ENCODE measurements at regions not wholly inside any gene's neighbourhood (a gene's known extent, or its start where the extent isn't known, plus 50 kb on each side); places are given as distances from the start of the nearest gene placed in this dataset.

DNA sequence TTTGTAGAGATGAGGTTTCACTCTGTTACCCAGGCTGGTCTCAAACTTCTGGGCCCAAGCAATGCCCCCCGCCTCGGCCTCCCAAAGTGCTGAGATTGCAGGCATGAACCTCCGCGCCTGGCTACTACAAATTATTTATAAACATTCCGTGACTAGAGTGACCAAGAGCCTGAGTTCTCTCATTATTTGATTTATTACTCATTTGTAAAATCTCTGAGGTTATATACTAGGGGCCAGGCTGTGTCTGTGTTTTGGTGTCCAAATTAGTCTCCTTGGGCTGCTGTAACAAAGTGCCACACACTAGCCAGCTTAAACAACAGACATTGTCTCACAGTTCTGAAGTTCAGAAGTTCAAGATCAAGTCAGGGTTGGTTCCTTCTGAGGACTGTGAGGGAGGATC is 70.8 kb upstream of the ELAC2 start:
- Mint-ChIP-seq H3K9me3 (no peaks in the 10 kb centered on the region), H3K27me3 (peaks cover 5 to 17% of the 10 kb centered on the region in 2 donors), H3K4me3 (no peak overlapping the region), H3K27ac (no peak overlapping the region), H3K4me1 (peaks cover 0 to 7% (median 5%) of the 10 kb centered on the region in 3 donors), H3K36me3 (no peaks in the 10 kb centered on the region)
- DNase-seq = no peak
- H3K27me3 ChIP-seq (ENCODE audit: insufficient read depth, low read length, poor library complexity, severe bottlenecking) = no peaks in the 10 kb centered on the region
- no peaks in the 10 kb centered on the region for H3K9me3 ChIP-seq (ENCODE audit: low read length)
- H3K4me1 ChIP-seq (ENCODE audit: insufficient read depth, low read length) = no peaks in the 10 kb centered on the region
- ChIA-PET POLR2A (no interaction called here), CTCF (no interaction called here)
- no peak overlapping the region for H3K4me3 ChIP-seq (ENCODE audit: low read length)
- H3K27ac ChIP-seq (ENCODE audit: low read depth, low read length) = no peak overlapping the region
- no peaks in the 10 kb centered on the region for H3K36me3 ChIP-seq (ENCODE audit: insufficient read depth, low read length)

DNA sequence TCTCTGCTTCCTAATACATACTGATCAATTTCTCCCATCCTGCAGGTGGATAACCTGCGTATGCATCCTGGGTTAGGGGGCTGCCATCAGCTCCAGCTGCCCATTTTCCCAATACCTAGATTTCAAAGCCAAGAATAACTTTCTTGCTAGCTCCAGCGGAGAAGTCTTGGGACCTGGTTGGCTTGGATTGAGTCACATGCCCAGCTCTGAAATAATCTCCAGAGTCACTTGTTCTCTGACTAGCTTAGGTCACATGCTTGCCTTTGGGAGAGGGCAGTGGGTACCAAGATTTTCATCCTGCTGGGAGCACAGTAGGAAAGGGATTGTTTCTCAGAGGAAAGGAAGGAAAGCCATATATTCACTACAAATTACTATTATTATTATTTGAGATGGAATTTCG is 70.0 kb upstream of the ELAC2 start:
- Histone ChIP-seq H3K9me3 (ENCODE audit: low read length) (no peaks in the 10 kb centered on the region), H3K36me3 (ENCODE audit: insufficient read depth, low read length) (no peaks in the 10 kb centered on the region), H3K27me3 (ENCODE audit: insufficient read depth, low read length, poor library complexity, severe bottlenecking) (no peaks in the 10 kb centered on the region), H3K27ac (ENCODE audit: low read depth, low read length) (no peak overlapping the region), H3K4me3 (ENCODE audit: low read length) (no peak overlapping the region), H3K4me1 (ENCODE audit: insufficient read depth, low read length) (no peaks in the 10 kb centered on the region)
- H3K36me3 Mint-ChIP-seq = no peaks in the 10 kb centered on the region
- peaks cover 0 to 7% (median 5%) of the 10 kb centered on the region in 3 donors for H3K4me1 Mint-ChIP-seq
- no peak overlapping the region for H3K27ac Mint-ChIP-seq
- H3K9me3 Mint-ChIP-seq = peaks cover 0 to 4% (median 0%) of the 10 kb centered on the region in 5 donors
- ChIA-PET CTCF (no interaction called here), POLR2A (no interaction called here)
- H3K27me3 Mint-ChIP-seq = peaks cover 5 to 22% of the 10 kb centered on the region in 2 donors
- H3K4me3 Mint-ChIP-seq = no peak overlapping the region
- no peak for DNase-seq

DNA sequence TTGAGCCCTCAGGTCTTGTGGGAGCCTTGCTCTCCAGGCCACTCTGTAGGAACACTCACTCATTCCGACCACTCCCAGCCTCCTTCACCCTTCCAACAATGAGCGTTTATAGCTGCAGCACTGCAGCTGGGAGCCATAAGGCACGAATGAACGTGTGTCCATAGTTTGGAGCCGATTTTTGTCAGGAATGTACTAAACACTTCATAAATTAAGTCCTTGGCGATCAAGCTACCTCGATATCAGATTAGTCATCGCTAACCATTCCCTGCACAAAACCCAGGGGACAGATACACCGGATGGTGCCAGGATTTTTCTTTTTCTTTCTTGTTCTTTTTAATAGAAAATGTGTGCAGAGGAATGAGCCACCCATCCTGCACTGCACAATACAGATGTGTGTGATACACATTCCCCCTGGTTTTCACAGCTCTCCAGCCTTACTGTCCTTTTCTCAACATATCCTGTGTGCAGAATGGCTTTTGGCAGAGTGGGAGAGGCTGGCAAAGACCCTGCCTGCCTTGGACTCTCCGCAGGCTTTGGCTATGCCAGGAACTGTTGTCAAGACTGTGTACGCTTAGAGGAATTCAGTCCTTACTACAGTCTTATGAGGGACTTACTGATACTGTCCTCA is 68.4 kb upstream of the ELAC2 start:
- Histone ChIP-seq H3K4me3 (ENCODE audit: low read length) (no peak overlapping the region), H3K27me3 (ENCODE audit: insufficient read depth, low read length, poor library complexity, severe bottlenecking) (no peaks in the 10 kb centered on the region), H3K36me3 (ENCODE audit: insufficient read depth, low read length) (no peaks in the 10 kb centered on the region), H3K4me1 (ENCODE audit: insufficient read depth, low read length) (no peaks in the 10 kb centered on the region), H3K27ac (ENCODE audit: low read depth, low read length) (no peak overlapping the region), H3K9me3 (ENCODE audit: low read length) (no peaks in the 10 kb centered on the region)
- H3K27me3 Mint-ChIP-seq = peaks cover 11 to 25% of the 10 kb centered on the region in 2 donors
- peaks cover 0 to 7% (median 5%) of the 10 kb centered on the region in 3 donors for H3K4me1 Mint-ChIP-seq
- POLR2A ChIA-PET = no interaction called here
- H3K36me3 Mint-ChIP-seq = no peaks in the 10 kb centered on the region
- CTCF ChIA-PET = no interaction called here
- no peak overlapping the region for H3K4me3 Mint-ChIP-seq
- peak overlapping the region in 1 of 8 donors; percentile 22 for H3K27ac Mint-ChIP-seq
- H3K9me3 Mint-ChIP-seq = peaks cover 0 to 10% (median 0%) of the 10 kb centered on the region in 5 donors
- DNase-seq = no peak

- H3K27ac Mint-ChIP-seq = peak overlapping the region in 1 of 8 donors; percentile 85
- ChIA-PET CTCF (no interaction called here), POLR2A (no interaction called here)
- H3K36me3 Mint-ChIP-seq = no peaks in the 10 kb centered on the region
- H3K9me3 Mint-ChIP-seq = peaks cover 0 to 11% (median 0%) of the 10 kb centered on the region in 5 donors
- H3K4me1 Mint-ChIP-seq = peaks cover 0 to 7% (median 5%) of the 10 kb centered on the region in 3 donors
- no peak overlapping the region for H3K4me3 Mint-ChIP-seq
- H3K27ac ChIP-seq (ENCODE audit: low read depth, low read length) = no peak overlapping the region
- peaks cover 10 to 25% of the 10 kb centered on the region in 2 donors for H3K27me3 Mint-ChIP-seq
- DNase-seq = no peak
- H3K4me3 ChIP-seq (ENCODE audit: low read length) = no peak overlapping the region
- H3K9me3 ChIP-seq (ENCODE audit: low read length) = no peaks in the 10 kb centered on the region
- H3K4me1 ChIP-seq (ENCODE audit: insufficient read depth, low read length) = no peaks in the 10 kb centered on the region
- no peaks in the 10 kb centered on the region for H3K36me3 ChIP-seq (ENCODE audit: insufficient read depth, low read length)
- H3K27me3 ChIP-seq (ENCODE audit: insufficient read depth, low read length, poor library complexity, severe bottlenecking) = no peaks in the 10 kb centered on the region
Measured at GRCh38 chr17:13085578-13085977, 67.8 kb upstream of the ELAC2 start.

DNA sequence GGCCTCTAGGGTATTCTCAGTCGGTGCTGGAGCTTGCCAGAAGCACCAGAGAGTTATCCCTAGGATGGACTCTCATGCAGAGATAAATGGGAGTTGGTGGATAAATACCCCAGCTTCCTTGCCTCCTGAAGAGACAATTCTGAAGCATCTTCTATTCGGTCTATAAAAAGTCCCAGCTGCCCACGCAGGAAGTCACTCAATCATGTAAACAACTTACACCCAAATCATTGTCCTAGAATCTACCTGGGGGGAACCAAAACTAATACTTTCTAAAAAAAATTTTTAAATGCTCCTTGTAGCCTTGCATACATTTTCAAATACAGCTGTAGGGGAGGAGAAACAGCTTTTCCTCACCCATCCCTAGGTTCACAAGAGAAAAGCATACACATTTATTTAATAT is 66.6 kb upstream of the ELAC2 start:
- peaks cover 0 to 11% (median 0%) of the 10 kb centered on the region in 5 donors for H3K9me3 Mint-ChIP-seq
- Histone ChIP-seq H3K4me3 (ENCODE audit: low read length) (no peak overlapping the region), H3K36me3 (ENCODE audit: insufficient read depth, low read length) (no peaks in the 10 kb centered on the region), H3K27me3 (ENCODE audit: insufficient read depth, low read length, poor library complexity, severe bottlenecking) (no peaks in the 10 kb centered on the region), H3K27ac (ENCODE audit: low read depth, low read length) (no peak overlapping the region), H3K4me1 (ENCODE audit: insufficient read depth, low read length) (no peaks in the 10 kb centered on the region), H3K9me3 (ENCODE audit: low read length) (no peaks in the 10 kb centered on the region)
- DNase-seq = no peak
- H3K4me1 Mint-ChIP-seq = peaks cover 0 to 7% (median 5%) of the 10 kb centered on the region in 3 donors
- ChIA-PET CTCF (no interaction called here), POLR2A (no interaction called here)
- H3K27me3 Mint-ChIP-seq = peaks cover 10 to 25% of the 10 kb centered on the region in 2 donors
- peak overlapping the region in 2 of 8 donors; percentile 41 to 43 for H3K27ac Mint-ChIP-seq
- peak overlapping the region in 1 of 7 donors; percentile 29 for H3K4me3 Mint-ChIP-seq
- no peaks in the 10 kb centered on the region for H3K36me3 Mint-ChIP-seq

DNA sequence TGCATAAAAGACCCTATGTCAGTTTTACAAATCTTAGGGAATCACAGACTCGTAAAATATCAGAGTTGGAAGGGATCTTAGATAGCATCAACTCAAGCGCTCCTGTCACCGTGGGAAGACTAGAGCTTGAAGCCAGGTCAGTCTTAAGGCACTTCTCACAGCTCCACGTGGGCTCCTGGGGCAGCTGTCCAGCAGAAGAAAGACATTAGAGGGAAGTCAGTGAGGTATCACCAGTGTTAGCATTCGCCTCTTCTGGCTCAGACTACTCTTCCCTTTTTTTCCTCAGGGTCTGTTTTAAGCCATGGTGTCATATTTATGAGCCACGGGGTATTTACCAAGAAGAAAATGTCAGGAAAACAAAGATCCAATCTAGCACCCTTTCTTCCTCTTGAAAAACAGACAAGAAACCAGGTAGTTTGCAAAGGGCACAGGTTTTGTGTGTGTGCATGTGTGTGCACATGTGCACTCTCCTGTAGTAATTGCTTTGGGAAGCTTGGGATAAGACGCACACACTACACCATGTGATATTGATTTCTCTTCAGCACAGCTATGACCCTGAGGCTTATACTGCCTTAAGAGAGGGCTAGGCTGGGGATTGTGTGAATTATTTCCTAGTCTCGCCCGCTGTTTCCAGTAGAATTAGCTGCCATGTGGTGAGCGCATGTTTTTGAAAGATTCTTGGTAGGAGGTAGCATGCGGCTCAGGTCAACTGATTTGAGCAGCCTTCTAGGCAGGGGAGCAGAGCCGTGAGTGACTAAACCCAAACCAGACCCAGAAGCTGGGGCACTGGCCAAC is 61.0 kb upstream of the ELAC2 start:
- Histone ChIP-seq H3K4me3 (ENCODE audit: low read length) (no peak overlapping the region), H3K36me3 (ENCODE audit: insufficient read depth, low read length) (no peaks in the 10 kb centered on the region), H3K27me3 (ENCODE audit: insufficient read depth, low read length, poor library complexity, severe bottlenecking) (no peaks in the 10 kb centered on the region), H3K9me3 (ENCODE audit: low read length) (no peaks in the 10 kb centered on the region), H3K27ac (ENCODE audit: low read depth, low read length) (no peak overlapping the region), H3K4me1 (ENCODE audit: insufficient read depth, low read length) (no peaks in the 10 kb centered on the region)
- no peak for DNase-seq
- H3K27me3 Mint-ChIP-seq = peaks cover 6 to 10% of the 10 kb centered on the region in 2 donors
- no peaks in the 10 kb centered on the region for H3K36me3 Mint-ChIP-seq
- no peak overlapping the region for H3K27ac Mint-ChIP-seq
- H3K4me1 Mint-ChIP-seq = no peaks in the 10 kb centered on the region
- POLR2A ChIA-PET = no interaction called here
- H3K9me3 Mint-ChIP-seq = peaks cover 0 to 13% (median 0%) of the 10 kb centered on the region in 5 donors
- no peak overlapping the region for H3K4me3 Mint-ChIP-seq
- CTCF ChIA-PET = no interaction called here

- CTCF ChIA-PET = no interaction called here
- Mint-ChIP-seq H3K4me3 (no peak overlapping the region), H3K9me3 (peaks cover 0 to 4% (median 0%) of the 10 kb centered on the region in 5 donors), H3K36me3 (no peaks in the 10 kb centered on the region), H3K4me1 (no peaks in the 10 kb centered on the region), H3K27ac (no peak overlapping the region), H3K27me3 (peaks cover 6 to 11% of the 10 kb centered on the region in 2 donors)
- H3K4me3 ChIP-seq (ENCODE audit: low read length) = no peak overlapping the region
- no peak overlapping the region for H3K27ac ChIP-seq (ENCODE audit: low read depth, low read length)
- POLR2A ChIA-PET = no interaction called here
- no peaks in the 10 kb centered on the region for H3K9me3 ChIP-seq (ENCODE audit: low read length)
- no peaks in the 10 kb centered on the region for H3K36me3 ChIP-seq (ENCODE audit: insufficient read depth, low read length)
- no peak for DNase-seq
- H3K4me1 ChIP-seq (ENCODE audit: insufficient read depth, low read length) = no peaks in the 10 kb centered on the region
- H3K27me3 ChIP-seq (ENCODE audit: insufficient read depth, low read length, poor library complexity, severe bottlenecking) = no peaks in the 10 kb centered on the region
Measured at GRCh38 chr17:13076905-13077304, 59.1 kb upstream of the ELAC2 start.

- H3K27ac Mint-ChIP-seq = no peak overlapping the region
- H3K36me3 ChIP-seq (ENCODE audit: insufficient read depth, low read length) = no peaks in the 10 kb centered on the region
- peaks cover 0 to 2% (median 0%) of the 10 kb centered on the region in 5 donors for H3K9me3 Mint-ChIP-seq
- CTCF ChIA-PET = no interaction called here
- H3K4me1 ChIP-seq (ENCODE audit: insufficient read depth, low read length) = no peaks in the 10 kb centered on the region
- POLR2A ChIA-PET = no interaction called here
- H3K27ac ChIP-seq (ENCODE audit: low read depth, low read length) = no peak overlapping the region
- H3K9me3 ChIP-seq (ENCODE audit: low read length) = no peaks in the 10 kb centered on the region
- H3K4me1 Mint-ChIP-seq = no peaks in the 10 kb centered on the region
- H3K27me3 Mint-ChIP-seq = peaks cover 2 to 22% of the 10 kb centered on the region in 2 donors
- no peak overlapping the region for H3K4me3 ChIP-seq (ENCODE audit: low read length)
- H3K4me3 Mint-ChIP-seq = no peak overlapping the region
- H3K36me3 Mint-ChIP-seq = no peaks in the 10 kb centered on the region
- no peaks in the 10 kb centered on the region for H3K27me3 ChIP-seq (ENCODE audit: insufficient read depth, low read length, poor library complexity, severe bottlenecking)
- DNase-seq = no peak
Measured at GRCh38 chr17:13074026-13074425, 56.2 kb upstream of the ELAC2 start.

Data from CD8-positive, alpha-beta memory T cell (primary cell).